Activated CD4-positive, alpha-beta memory T cell treated with anti-CD3 and anti-CD28 coated beads, Interleukin-2, amount 10 ng/mL, durations not matched to agents 7 days and 5 days (primary cell): ENCODE measurements at regions not wholly inside any gene's neighbourhood (a gene's known extent, or its start where the extent isn't known, plus 50 kb on each side); places are given as distances from the start of the nearest gene placed in this dataset.
"Not testable (repeated sequence)": the region's sequence is repeated elsewhere in the genome, so short reads cannot be mapped to it uniquely, and the experiment has no call there.

Experiments used
- CTCF ChIA-PET: fragments of 350-600 bp; sonication (Branson Sonifier 250); formaldehyde crosslinking; loops from one replicate; lab custom pipeline; 2021; ENCODE audit warnings: antibody characterized with exemption, inconsistent platforms; lab: Charles Lee
- POLR2A ChIA-PET: fragments of 350-600 bp; sonication (Branson Sonifier 250); formaldehyde crosslinking; loops from one replicate; lab custom pipeline; 2021; ENCODE audit warnings: antibody characterized with exemption; lab: Charles Lee
- DNase-seq: peaks from one replicate; pipeline ENCODE4 v3.0.0-alpha.2; 2020
- H3K27ac Mint-ChIP-seq: one replicate; pipeline ENCODE4 v1.8.0; 2021; ENCODE audit warnings: mild to moderate bottlenecking, mixed read lengths
- H3K27me3 Mint-ChIP-seq: one replicate; pipeline ENCODE4 v1.8.0; 2021; ENCODE audit warnings: mixed read lengths
- H3K36me3 Mint-ChIP-seq: one replicate; pipeline ENCODE4 v1.8.0; 2021; ENCODE audit warnings: low read depth, mixed read lengths
- H3K4me1 Mint-ChIP-seq: one replicate; pipeline ENCODE4 v1.8.0; 2021; ENCODE audit warnings: mixed read lengths
- H3K4me3 Mint-ChIP-seq: one replicate; pipeline ENCODE4 v1.8.0; 2021; ENCODE audit warnings: mild to moderate bottlenecking, mixed read lengths
- H3K9me3 Mint-ChIP-seq: one replicate; pipeline ENCODE4 v1.8.0; 2021; ENCODE audit warnings: mixed read lengths

DNA sequence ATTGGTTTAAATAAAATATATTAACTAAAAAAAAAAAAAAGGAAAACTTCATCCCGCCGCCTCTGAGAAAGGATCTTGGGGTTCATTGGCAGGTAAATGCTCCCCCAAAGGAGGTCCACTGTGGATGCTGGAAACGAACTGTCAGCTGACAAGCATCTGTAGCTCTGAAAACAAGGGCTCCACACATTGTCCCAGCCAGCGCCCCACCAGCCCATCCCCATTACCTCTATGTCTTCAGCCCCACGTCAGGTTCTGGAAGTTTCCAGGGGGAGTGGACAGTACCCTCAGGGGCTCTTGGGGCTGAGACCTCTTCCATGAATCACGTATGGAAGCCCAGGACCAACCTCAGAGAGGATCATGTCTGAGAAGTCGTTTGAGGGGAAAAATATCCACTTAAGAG, 66.4 kb upstream of the WNT7B start:
- H3K4me1 Mint-ChIP-seq: peaks cover 18% of the 10 kb centered on the region
- no peaks in the 10 kb centered on the region for H3K36me3 Mint-ChIP-seq
- POLR2A ChIA-PET: interaction anchor here (0.7 to 3.9 kb wide), 3 partner anchors 7 to 27 kb away, joined by 3 to 27 read pairs (median 9); no protein-coding TSS in a partner anchor
- no peak for DNase-seq
- H3K27ac Mint-ChIP-seq: peak overlapping the region; percentile 49
- H3K4me3 Mint-ChIP-seq: peak overlapping the region; percentile 77
- H3K9me3 Mint-ChIP-seq: no peaks in the 10 kb centered on the region
- peaks cover 1% of the 10 kb centered on the region for H3K27me3 Mint-ChIP-seq
- CTCF ChIA-PET: interaction anchor here (0.7 kb wide), 1 partner anchor 26 kb away, joined by 3 read pairs; no protein-coding TSS in a partner anchor

DNA sequence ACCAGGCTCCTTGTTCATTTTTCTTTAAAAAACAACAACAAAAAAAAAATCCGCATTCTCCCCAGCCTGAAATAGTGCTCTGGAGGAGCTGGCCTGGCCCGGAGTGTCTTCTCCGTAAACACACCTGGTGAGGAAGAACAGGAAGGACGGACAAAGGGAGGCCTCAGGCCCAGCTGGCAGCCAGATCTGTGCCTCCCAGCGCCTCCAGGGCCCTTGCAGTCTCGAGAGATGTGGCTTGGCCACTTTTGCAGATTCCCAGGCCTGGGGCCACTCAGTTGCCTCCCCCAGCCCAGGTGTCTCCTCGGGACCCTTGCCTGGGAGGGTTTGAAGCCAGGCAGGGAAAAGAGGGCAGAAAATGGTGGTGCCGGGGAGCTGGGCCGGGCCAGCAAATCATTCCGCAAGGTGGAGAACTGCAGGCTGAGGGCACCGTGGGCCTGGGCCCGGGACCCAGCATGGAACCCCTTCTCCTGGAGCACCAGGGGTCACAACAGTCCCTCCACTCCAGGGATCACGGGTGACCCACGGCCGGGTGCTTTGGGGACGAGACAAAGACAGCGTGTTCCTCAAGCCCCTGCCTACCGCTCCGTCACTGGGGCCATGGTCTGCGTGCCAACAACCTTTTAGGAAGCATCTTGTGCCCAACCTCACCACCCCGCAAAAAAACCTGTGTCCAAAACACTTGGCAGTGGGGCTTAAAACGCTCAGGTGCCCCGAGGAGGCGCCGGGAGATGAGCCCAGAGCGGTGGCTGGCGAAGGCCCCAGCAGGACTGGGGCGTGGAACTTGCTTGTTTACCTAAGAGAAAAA, 67.1 kb upstream of the WNT7B start:
- H3K27me3 Mint-ChIP-seq: peaks cover 1% of the 10 kb centered on the region
- DNase-seq: no peak
- no peaks in the 10 kb centered on the region for H3K9me3 Mint-ChIP-seq
- no peaks in the 10 kb centered on the region for H3K36me3 Mint-ChIP-seq
- CTCF ChIA-PET: interaction anchor here (1.4 kb wide), 1 partner anchor 10 kb away, joined by 3 read pairs; no protein-coding TSS in a partner anchor
- peak overlapping the region; percentile 77 for H3K4me3 Mint-ChIP-seq
- peak overlapping the region; percentile 49 for H3K27ac Mint-ChIP-seq
- POLR2A ChIA-PET: interaction anchor here (1.1 to 3.9 kb wide), 5 partner anchors 8 to 252 kb away, joined by 3 to 27 read pairs (median 9); partner anchors contain the start of gene GTSE1
- peaks cover 18% of the 10 kb centered on the region for H3K4me1 Mint-ChIP-seq

DNA sequence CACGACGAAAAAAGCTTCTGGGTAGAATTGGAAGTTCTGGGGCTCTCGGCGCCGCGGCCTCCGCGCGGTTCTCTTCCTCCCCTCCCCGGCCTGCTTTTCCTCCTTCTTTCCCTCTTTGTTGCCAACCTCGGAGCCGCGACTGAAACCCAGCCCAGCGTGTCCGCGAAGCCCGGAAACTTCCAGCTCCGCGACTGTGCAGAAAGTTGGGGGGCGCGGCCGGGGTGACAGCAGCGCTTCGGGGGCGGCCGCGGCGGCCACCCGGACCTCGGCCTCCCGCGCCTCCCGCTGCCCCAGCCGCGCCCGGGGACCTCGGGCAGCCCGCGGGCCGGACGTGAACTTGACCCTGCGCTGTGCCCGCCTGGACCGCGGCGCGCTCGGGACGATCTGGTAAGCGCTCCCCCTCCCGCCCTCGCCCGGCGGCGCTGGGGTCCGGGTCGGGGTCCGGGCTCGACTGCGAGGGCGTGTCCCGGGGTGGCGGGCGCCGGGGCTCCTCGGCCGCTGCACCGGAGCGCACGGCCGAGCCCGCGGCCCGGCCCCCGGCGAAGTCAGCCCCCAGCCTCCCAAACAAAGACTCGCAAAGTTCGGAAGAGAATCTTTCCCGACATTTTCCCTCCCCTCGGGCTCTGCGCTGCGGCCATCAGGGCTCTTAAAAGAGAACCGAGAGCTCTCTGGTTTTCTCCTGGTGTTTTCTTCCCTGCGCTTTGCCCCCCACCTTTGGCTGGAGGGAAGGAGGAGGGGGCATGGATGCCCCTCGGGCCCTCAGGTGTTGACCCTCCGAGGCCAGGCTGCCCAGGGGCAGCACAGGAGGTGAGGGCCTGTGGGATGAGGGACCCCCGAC, 67.9 kb upstream of the WNT7B start:
- peak; percentile 48 for DNase-seq
- Mint-ChIP-seq H3K36me3 (no peaks in the 10 kb centered on the region), H3K9me3 (no peaks in the 10 kb centered on the region), H3K4me1 (peaks cover 18% of the 10 kb centered on the region), H3K27ac (peak overlapping the region; percentile 40), H3K4me3 (peak overlapping the region; percentile 77), H3K27me3 (peaks cover 1% of the 10 kb centered on the region)
- POLR2A ChIA-PET: interaction anchor here (1.1 to 3.9 kb wide), 5 partner anchors 8 to 252 kb away, joined by 3 to 27 read pairs (median 9); partner anchors contain the start of gene GTSE1
- CTCF ChIA-PET: interaction anchor here (1.0 to 1.4 kb wide), 2 partner anchors 9 to 38 kb away, joined by 3 read pairs; no protein-coding TSS in a partner anchor

DNA sequence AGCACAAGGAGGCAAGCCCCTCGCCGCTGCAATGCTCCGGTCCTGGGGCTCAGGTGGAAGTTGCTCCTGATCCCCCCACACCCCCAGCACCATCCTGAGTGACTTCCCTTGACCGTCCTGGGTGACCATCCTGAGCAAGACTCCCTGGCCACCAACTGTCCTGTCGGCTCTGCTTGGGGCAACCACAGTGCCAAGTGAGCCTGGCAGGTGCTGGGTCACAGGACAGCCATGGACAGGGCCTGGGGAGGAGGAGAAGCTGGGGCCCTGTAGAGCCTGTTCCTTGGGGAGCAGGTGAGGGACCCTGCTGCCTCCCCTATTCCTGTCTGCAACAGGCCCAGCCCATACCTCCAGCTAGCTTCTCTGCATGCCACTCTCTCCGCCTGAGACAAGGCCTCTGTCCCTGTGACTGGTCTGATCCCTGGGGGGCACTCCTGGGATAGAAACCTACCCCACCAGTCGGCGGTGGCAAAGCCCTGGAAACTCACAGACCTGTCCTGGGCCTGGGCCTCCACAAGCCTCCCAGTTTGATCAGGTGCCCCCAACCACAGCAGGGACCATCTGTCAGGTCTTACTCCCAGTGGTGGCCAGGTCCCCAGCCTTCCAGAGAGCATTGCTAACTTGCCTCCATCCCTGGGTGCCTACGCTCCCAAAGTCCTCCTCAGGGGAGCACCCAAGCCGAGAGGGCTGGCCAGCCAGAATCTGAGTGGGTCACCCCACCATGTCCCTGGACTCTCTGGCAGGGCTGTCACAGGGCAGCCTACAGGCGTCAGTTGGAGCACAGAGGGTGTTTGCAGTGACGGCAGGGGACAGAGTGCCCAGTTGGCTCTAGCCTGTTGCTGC, 68.7 kb upstream of the WNT7B start:
- Mint-ChIP-seq H3K36me3 (no peaks in the 10 kb centered on the region), H3K27me3 (peaks cover 1% of the 10 kb centered on the region), H3K4me3 (peak overlapping the region; percentile 57), H3K27ac (no peak overlapping the region), H3K4me1 (peaks cover 18% of the 10 kb centered on the region), H3K9me3 (no peaks in the 10 kb centered on the region)
- ChIA-PET POLR2A (interaction anchor here (2.1 to 3.9 kb wide), 3 partner anchors 8 to 25 kb away, joined by 9 to 27 read pairs (median 12); no protein-coding TSS in a partner anchor), CTCF (interaction anchor here (1.0 kb wide), 1 partner anchor 39 kb away, joined by 3 read pairs; no protein-coding TSS in a partner anchor)
- no peak for DNase-seq

DNA sequence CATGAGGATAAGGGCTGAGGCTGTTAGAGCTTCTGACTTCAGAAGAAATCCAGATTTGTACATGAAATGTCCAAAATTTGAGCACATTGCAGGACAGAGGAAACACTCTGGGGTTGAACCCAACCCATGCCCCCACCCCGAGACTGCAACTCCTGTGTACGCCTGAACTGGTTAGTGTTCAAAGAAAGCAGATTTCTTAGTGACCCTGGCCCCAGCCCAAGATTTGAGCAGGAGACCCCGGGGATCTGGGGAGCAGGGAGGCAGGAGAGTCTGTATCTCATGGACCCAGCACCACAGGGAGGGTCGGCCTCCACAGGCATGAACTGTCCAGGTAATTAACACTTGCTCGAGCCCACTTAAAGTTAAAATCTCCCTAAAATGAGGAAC, 69.3 kb upstream of the WNT7B start:
- no peaks in the 10 kb centered on the region for H3K9me3 Mint-ChIP-seq
- POLR2A ChIA-PET: interaction anchor here (0.8 kb wide), 1 partner anchor 12 kb away, joined by 3 read pairs; no protein-coding TSS in a partner anchor
- peaks cover 18% of the 10 kb centered on the region for H3K4me1 Mint-ChIP-seq
- H3K4me3 Mint-ChIP-seq: no peak overlapping the region
- H3K27me3 Mint-ChIP-seq: peaks cover 1% of the 10 kb centered on the region
- H3K27ac Mint-ChIP-seq: no peak overlapping the region
- DNase-seq: no peak
- no peaks in the 10 kb centered on the region for H3K36me3 Mint-ChIP-seq
- CTCF ChIA-PET: interaction anchor here (1.2 kb wide), 1 partner anchor 40 kb away, joined by 5 read pairs; no protein-coding TSS in a partner anchor

DNA sequence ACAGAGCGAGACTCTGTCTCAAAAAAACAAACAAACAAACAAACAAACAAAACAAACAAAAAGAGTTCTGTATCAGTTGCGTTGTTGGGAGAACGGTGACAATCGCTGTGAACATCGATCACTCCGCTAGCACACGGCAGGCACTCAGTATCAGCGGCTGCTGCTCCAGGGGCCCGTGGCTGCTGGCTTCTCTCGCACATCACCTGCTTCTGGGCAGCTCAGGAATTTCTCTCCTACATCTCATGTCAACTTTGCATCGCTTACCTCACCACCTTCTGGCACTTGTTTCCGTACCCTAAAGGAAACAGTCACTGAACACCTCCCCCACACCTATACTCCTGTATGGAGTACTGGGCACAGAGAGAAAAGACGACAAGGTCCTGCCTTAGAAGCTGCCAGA, 70.3 kb upstream of the WNT7B start:
- ChIA-PET CTCF (interaction anchor here (1.2 kb wide), 1 partner anchor 41 kb away, joined by 5 read pairs; no protein-coding TSS in a partner anchor), POLR2A (interaction anchor here (0.8 to 1.8 kb wide), 3 partner anchors 11 to 23 kb away, joined by 3 to 7 read pairs (median 3); no protein-coding TSS in a partner anchor)
- Mint-ChIP-seq H3K27ac (no peak overlapping the region), H3K27me3 (peaks cover 1% of the 10 kb centered on the region), H3K36me3 (no peaks in the 10 kb centered on the region), H3K4me1 (peaks cover 20% of the 10 kb centered on the region), H3K4me3 (no peak overlapping the region), H3K9me3 (no peaks in the 10 kb centered on the region)
- no peak for DNase-seq

DNA sequence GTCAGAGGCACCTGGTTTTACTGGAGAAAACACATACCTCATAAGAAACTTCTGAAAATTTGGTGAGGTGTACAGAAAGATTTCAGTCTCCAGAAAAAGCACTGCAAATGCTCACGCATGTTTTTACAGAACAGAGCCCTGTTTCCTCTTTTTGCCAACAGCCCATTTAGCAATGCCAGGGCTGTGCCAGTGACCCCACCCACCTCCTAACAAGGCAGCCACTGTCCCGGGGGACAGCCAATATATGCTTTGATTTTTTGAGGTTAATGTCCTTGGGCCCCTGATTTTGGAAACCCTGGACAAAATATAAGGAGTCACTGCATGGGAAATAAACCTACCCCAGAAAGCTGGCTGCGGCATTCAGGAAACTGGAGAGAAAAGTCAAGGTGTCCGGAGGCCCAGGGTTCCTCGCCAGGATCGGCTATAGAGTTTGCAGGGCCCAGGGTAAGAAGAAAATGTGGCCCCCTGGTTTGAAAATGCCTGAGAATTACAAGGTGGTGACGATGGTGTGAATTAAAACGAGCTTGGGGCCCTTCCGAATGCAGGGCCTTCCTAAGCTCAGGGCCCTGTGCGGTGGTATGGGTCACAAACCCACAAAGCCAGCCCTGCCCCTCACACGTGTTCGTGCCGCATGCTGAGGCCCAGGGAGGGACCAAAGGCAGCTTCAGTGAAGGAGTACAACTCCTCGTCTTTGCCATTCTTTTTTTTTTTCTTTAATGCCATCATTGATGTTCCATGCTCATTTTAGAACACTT, 71.1 kb upstream of the WNT7B start:
- H3K4me3 Mint-ChIP-seq: no peak overlapping the region
- CTCF ChIA-PET: interaction anchor here (0.7 to 1.2 kb wide), 2 partner anchors 42 kb away, joined by 3 to 5 read pairs; no protein-coding TSS in a partner anchor
- peaks cover 22% of the 10 kb centered on the region for H3K4me1 Mint-ChIP-seq
- no peak for DNase-seq
- no peaks in the 10 kb centered on the region for H3K9me3 Mint-ChIP-seq
- peaks cover 1% of the 10 kb centered on the region for H3K27me3 Mint-ChIP-seq
- no peak overlapping the region for H3K27ac Mint-ChIP-seq
- H3K36me3 Mint-ChIP-seq: peaks cover 2% of the 10 kb centered on the region
- POLR2A ChIA-PET: interaction anchor here (1.0 to 1.8 kb wide), 2 partner anchors 12 to 23 kb away, joined by 3 to 7 read pairs; no protein-coding TSS in a partner anchor

DNA sequence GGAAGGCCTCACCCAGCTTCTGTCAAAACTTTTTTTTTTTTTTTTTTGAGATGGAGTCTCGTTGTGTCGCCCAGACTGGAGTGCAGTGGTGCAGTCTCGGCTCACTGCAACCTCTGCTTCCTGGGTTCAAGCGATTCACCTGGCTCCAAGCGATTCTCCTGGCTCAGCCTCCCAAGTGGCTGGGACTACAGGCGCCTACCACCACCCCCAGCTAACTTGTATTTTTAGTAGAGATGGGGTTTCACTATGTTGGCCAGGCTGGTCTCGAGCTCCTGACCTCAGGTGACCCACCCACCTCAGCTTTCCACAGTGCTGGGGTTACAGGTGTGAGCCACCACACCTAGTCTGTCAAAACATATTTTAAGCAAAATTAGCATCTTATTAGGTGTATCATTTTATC, 71.7 kb upstream of the WNT7B start:
- POLR2A ChIA-PET: interaction anchor here (1.8 kb wide), 1 partner anchor 12 kb away, joined by 7 read pairs; no protein-coding TSS in a partner anchor
- not testable (repeated sequence) for H3K9me3 Mint-ChIP-seq
- CTCF ChIA-PET: interaction anchor here (0.7 kb wide), 1 partner anchor 42 kb away, joined by 3 read pairs; no protein-coding TSS in a partner anchor

DNA sequence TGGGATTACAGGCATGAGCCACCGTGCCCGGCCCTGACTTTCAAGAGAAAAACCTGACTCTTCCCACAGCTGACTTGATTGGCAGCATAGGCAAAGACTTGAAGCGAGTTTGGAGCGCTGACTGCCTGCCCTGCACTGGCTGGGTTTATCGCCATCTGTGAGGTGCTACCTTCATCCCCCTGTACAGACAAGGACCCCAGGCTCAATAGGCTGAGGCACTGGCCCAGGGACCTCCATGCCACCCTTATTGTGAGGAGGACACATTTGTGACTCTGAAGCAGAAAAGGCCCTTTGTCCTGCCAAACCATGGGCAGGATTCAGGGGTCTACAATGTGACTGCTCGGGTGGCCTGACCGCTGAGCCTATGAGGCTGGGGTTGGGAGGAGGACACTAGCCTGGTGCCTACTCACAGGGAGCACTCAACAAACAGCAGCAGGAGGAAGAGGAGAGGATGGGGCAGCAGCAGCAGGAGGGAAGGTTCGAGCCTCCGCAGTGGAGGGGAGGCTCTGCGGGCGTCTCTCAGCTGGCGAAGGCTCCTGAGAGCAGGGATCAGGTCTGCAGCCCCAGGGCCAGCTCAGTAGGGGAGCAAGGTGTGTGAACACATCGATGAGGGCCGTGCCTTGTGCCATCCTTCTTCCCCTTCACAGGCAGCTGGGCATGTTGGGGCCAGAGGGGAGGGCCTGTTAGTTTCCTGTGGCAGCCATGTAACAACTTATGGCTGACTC, 72.9 kb upstream of the WNT7B start:
- ChIA-PET CTCF (no interaction called here), POLR2A (interaction anchor here (1.1 kb wide), 1 partner anchor 21 kb away, joined by 3 read pairs; no protein-coding TSS in a partner anchor)
- H3K4me1 Mint-ChIP-seq: peaks cover 15% of the 10 kb centered on the region
- no peaks in the 10 kb centered on the region for H3K9me3 Mint-ChIP-seq
- H3K27ac Mint-ChIP-seq: no peak overlapping the region
- no peak for DNase-seq
- peaks cover 1% of the 10 kb centered on the region for H3K27me3 Mint-ChIP-seq
- H3K36me3 Mint-ChIP-seq: peaks cover 5% of the 10 kb centered on the region
- no peak overlapping the region for H3K4me3 Mint-ChIP-seq

More for the DNA sequence above, 71.7 kb upstream of the WNT7B start:
- DNase-seq, H3K4me3 Mint-ChIP-seq, H3K27ac Mint-ChIP-seq, H3K27me3 Mint-ChIP-seq, H3K36me3 Mint-ChIP-seq: not testable (repeated sequence)
- H3K4me1 Mint-ChIP-seq: peaks cover 20% of the 10 kb centered on the region

DNA sequence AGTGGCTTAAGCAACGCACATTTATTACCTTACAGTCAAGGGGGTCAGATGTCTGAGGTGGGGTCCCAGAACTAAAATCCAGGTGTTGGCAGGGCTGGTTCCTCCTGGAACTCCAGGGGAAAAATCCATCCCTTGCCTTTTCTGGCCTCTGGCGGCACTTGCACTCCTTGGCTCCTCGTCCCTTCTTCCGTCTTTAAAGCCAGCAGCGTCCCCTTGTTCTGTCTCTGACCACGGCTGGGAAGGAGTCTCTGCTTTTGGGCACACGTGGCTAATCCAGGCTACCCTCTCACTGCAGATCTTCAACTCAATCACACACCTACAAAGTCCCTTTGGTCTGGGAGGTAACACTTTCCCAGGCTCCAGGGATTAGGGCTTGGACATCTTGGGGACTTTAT, 73.5 kb upstream of the WNT7B start:
- POLR2A ChIA-PET: interaction anchor here (1.1 to 6.7 kb wide), 3 partner anchors 10 to 20 kb away, joined by 3 to 70 read pairs (median 4); no protein-coding TSS in a partner anchor
- no peak overlapping the region for H3K27ac Mint-ChIP-seq

More for the DNA sequence above, 73.5 kb upstream of the WNT7B start:
- peaks cover 20% of the 10 kb centered on the region for H3K4me1 Mint-ChIP-seq
- H3K4me3 Mint-ChIP-seq: no peak overlapping the region
- H3K27me3 Mint-ChIP-seq: peaks cover 1% of the 10 kb centered on the region
- peaks cover 6% of the 10 kb centered on the region for H3K36me3 Mint-ChIP-seq
- CTCF ChIA-PET: no interaction called here
- no peaks in the 10 kb centered on the region for H3K9me3 Mint-ChIP-seq
- no peak for DNase-seq
